AG04450 (cell line): ENCODE measurements at regions not wholly inside any gene's neighbourhood (a gene's known extent, or its start where the extent isn't known, plus 50 kb on each side); places are given as distances from the start of the nearest gene placed in this dataset.

ENCODE experiments used
- CTCF ChIA-PET: fragments of 300-600, 350-600 bp; formaldehyde crosslinking; extraction: SDS; loops from one replicate; lab custom pipeline; 2022; ENCODE audit warnings: antibody characterized with exemption, inconsistent platforms; lab: Charles Lee
- POLR2A ChIA-PET: fragments of 350-600 bp; formaldehyde crosslinking; extraction: SDS; loops from one replicate; lab custom pipeline; 2021; ENCODE audit warnings: antibody characterized with exemption, inconsistent platforms; lab: Yijun Ruan, JAX
- DNase-seq: peaks from one replicate; pipeline ENCODE4 v3.0.0-alpha.2; 2011; ENCODE audit warnings: low read depth, low spot score
- H3K27ac ChIP-seq: one replicate; pipeline ENCODE4 v1.5.1; 2012; ENCODE audit warnings: low read depth, low read length, control low read depth
- H3K27me3 ChIP-seq: one replicate; pipeline ENCODE4 v1.6.0; 2012; ENCODE audit warnings: low read length; ENCODE audit not compliant: control insufficient read depth, insufficient read depth
- H3K4me3 ChIP-seq: 2 replicates; pipeline ENCODE4 v1.5.1; 2011; ENCODE audit warnings: mild to moderate bottlenecking, low read depth, low read length, control low read depth
- H3K9me3 ChIP-seq: 2 replicates; pipeline ENCODE4 v1.5.1; 2012; ENCODE audit warnings: low read length; ENCODE audit not compliant: control insufficient read depth, insufficient read depth
- CTCF ChIP-seq: IDR thresholded peaks from 2 replicates; pipeline ENCODE4 v1.5.1; 2011; ENCODE audit warnings: low read depth, low read length, control low read depth, inconsistent platforms

GRCh38 chr4:17323554-17324385 lies 188.1 kb downstream of the QDPR start:
- POLR2A ChIA-PET: interaction anchor here (0.6 to 0.8 kb wide), 3 partner anchors 221 to 680 kb away, joined by 3 to 8 read pairs (median 3); no protein-coding TSS in a partner anchor

GRCh38 chr4:17322514-17322913 lies 189.4 kb downstream of the QDPR start:
- TF ChIP-seq CTCF: no peak
- no peak for DNase-seq
- no peaks in the 10 kb centered on the region for H3K27me3 ChIP-seq
- H3K4me3 ChIP-seq: no peak overlapping the region
- ChIA-PET POLR2A (no interaction called here), CTCF (interaction anchor here (2.3 to 3.4 kb wide), 2 partner anchors 126 to 680 kb away, joined by 16 to 24 read pairs; no protein-coding TSS in a partner anchor)
- peaks cover 18% of the 10 kb centered on the region; the same call in 1 of the 2 replicates for H3K9me3 ChIP-seq
- no peak overlapping the region for H3K27ac ChIP-seq

More at GRCh38 chr4:17323554-17324385, 188.1 kb downstream of the QDPR start:
- Histone ChIP-seq H3K4me3 (no peak overlapping the region), H3K9me3 (peaks cover 13% of the 10 kb centered on the region; the same call in 1 of the 2 replicates), H3K27ac (peak overlapping the region; percentile 34), H3K27me3 (no peaks in the 10 kb centered on the region)
- DNase-seq: no peak
- TF ChIP-seq CTCF: no peak
- CTCF ChIA-PET: interaction anchor here (0.6 to 3.4 kb wide), 69 partner anchors 10 to 1033 kb away, joined by 3 to 29 read pairs (median 5); partner anchors contain the start of gene LDB2

GRCh38 chr4:17320046-17320445 lies 191.8 kb downstream of the QDPR start:
- Histone ChIP-seq H3K27me3 (no peaks in the 10 kb centered on the region), H3K9me3 (peaks cover 18% of the 10 kb centered on the region; the same call in 1 of the 2 replicates), H3K4me3 (no peak overlapping the region), H3K27ac (no peak overlapping the region)
- ChIA-PET POLR2A (no interaction called here), CTCF (no interaction called here)
- no peak for TF ChIP-seq CTCF
- no peak for DNase-seq

GRCh38 chr4:17317526-17317925 lies 194.4 kb downstream of the QDPR start:
- peaks cover 18% of the 10 kb centered on the region; the same call in 1 of the 2 replicates for H3K9me3 ChIP-seq
- no peaks in the 10 kb centered on the region for H3K27me3 ChIP-seq
- no peak overlapping the region for H3K4me3 ChIP-seq
- TF ChIP-seq CTCF: no peak
- CTCF ChIA-PET: no interaction called here
- POLR2A ChIA-PET: interaction anchor here (0.7 kb wide), 1 partner anchor 253 kb away, joined by 3 read pairs; no protein-coding TSS in a partner anchor
- H3K27ac ChIP-seq: no peak overlapping the region
- no peak for DNase-seq

GRCh38 chr4:17316566-17316965 lies 195.3 kb downstream of the QDPR start:
- H3K9me3 ChIP-seq: peaks cover 18% of the 10 kb centered on the region; the same call in 1 of the 2 replicates
- ChIA-PET CTCF (interaction anchor here (1.0 kb wide), 1 partner anchor 8 kb away, joined by 7 read pairs; no protein-coding TSS in a partner anchor), POLR2A (no interaction called here)
- no peak for TF ChIP-seq CTCF
- H3K27ac ChIP-seq: no peak overlapping the region
- H3K27me3 ChIP-seq: no peaks in the 10 kb centered on the region
- peak; percentile 13 for DNase-seq
- H3K4me3 ChIP-seq: no peak overlapping the region
